Endodermal cell (in vitro differentiated cells): ENCODE measurements at regions not wholly inside any gene's neighbourhood (a gene's known extent, or its start where the extent isn't known, plus 50 kb on each side); places are given as distances from the start of the nearest gene placed in this dataset.

Source experiments
- DNase-seq: peaks from one replicate; pipeline ENCODE4 v3.0.0-alpha.2; 2017
- H3K27ac ChIP-seq: 2 replicates; pipeline ENCODE4 v1.5.1; 2013; ENCODE audit warnings: mild to moderate bottlenecking, low read depth, low read length, moderate library complexity
- H3K27me3 ChIP-seq: 2 replicates; pipeline ENCODE4 v1.6.1; 2013; ENCODE audit warnings: mild to moderate bottlenecking, low read length, moderate library complexity; ENCODE audit not compliant: insufficient read depth, control insufficient read depth, poor library complexity, severe bottlenecking
- H3K36me3 ChIP-seq: 2 replicates; pipeline ENCODE4 v1.7.0; 2013; ENCODE audit warnings: mild to moderate bottlenecking, low read length, moderate library complexity; ENCODE audit not compliant: control insufficient read depth, insufficient read depth
- H3K4me1 ChIP-seq: one replicate; pipeline ENCODE4 v1.7.0; 2013; ENCODE audit warnings: low read length; ENCODE audit not compliant: control insufficient read depth, insufficient read depth
- H3K4me3 ChIP-seq: 2 replicates; pipeline ENCODE4 v1.5.1; 2013; ENCODE audit warnings: mild to moderate bottlenecking, low read length, moderate library complexity
- H3K9ac ChIP-seq: 2 replicates; pipeline ENCODE4 v1.6.1; 2013; ENCODE audit warnings: mild to moderate bottlenecking, low read length, moderate library complexity; ENCODE audit not compliant: poor library complexity, severe bottlenecking; ENCODE audit errors: extremely low read depth
- H3K9me3 ChIP-seq: 2 replicates; pipeline ENCODE4 v1.6.1; 2013; ENCODE audit warnings: mild to moderate bottlenecking, low read length, moderate library complexity; ENCODE audit not compliant: control insufficient read depth
- H3K27ac Mint-ChIP-seq: 2 replicates; pipeline ENCODE4 v1.8.0; 2020; ENCODE audit warnings: mixed read lengths
- H3K27me3 Mint-ChIP-seq: 2 replicates; pipeline ENCODE4 v1.8.0; 2021; ENCODE audit warnings: mild to moderate bottlenecking, mixed read lengths; ENCODE audit not compliant: insufficient read depth
- H3K36me3 Mint-ChIP-seq: 2 replicates; pipeline ENCODE4 v1.8.0; 2020; ENCODE audit warnings: low read depth, mixed read lengths
- H3K4me1 Mint-ChIP-seq: 2 replicates; pipeline ENCODE4 v1.8.0; 2020; ENCODE audit warnings: mixed read lengths
- H3K4me3 Mint-ChIP-seq: 2 replicates; pipeline ENCODE4 v1.8.0; 2020; ENCODE audit warnings: mild to moderate bottlenecking, moderate library complexity, mixed read lengths
- H3K9me3 Mint-ChIP-seq: 2 replicates; pipeline ENCODE4 v1.8.0; 2020; ENCODE audit warnings: mild to moderate bottlenecking, mixed read lengths
- CTCF ChIP-seq: fragments of 200-600 bp; sonication (generic); conservative IDR thresholded peaks from 2 replicates; pipeline ENCODE4 v1.5.0; 2021; ENCODE audit warnings: antibody characterized with exemption, mild to moderate bottlenecking
- WGBS, 2 experiments: methylation state at CpG; one replicate each; pipeline versions ENCODE4 v1.1.5 to v1.1.7; 2013; ENCODE audit warnings: missing lambda C conversion rate in 2 of 2, mixed read lengths in 1 of 2; ENCODE audit not compliant: insufficient coverage in 1 of 2, insufficient read length in 1 of 2; 5-methylcytosine and 5-hydroxymethylcytosine counted together

DNA sequence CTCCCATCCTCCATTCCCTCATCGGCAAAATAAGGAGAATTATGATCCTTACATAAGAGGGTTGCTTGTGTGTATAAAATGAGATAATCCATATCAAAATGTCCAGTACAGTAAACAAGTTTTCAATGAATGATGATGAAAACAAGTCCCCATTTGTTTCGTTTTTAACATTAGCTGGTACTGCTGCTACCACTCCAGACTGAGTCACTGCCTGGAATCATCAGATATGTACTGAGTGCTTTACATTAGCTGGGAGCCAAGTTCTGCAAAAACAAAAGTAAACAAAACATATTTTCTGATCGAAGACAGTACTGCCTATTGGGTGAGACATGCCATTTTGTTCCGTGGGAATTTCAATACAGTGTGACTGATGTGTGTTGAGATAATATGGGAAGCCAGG lies 123.2 kb upstream of the IGFBP7 start:
- no peak overlapping the region for H3K27ac Mint-ChIP-seq
- no peaks in the 10 kb centered on the region for H3K27me3 Mint-ChIP-seq
- H3K4me1 ChIP-seq, result no peaks in the 10 kb centered on the region
- DNase-seq, result no peak
- H3K36me3 ChIP-seq, result no peaks in the 10 kb centered on the region
- H3K27ac ChIP-seq, result no peak overlapping the region
- no peak overlapping the region for H3K4me3 Mint-ChIP-seq
- 89 to 91% methylated on average over 3 of the region's 4 CpGs for WGBS, 2 experiments
- no peaks in the 10 kb centered on the region for H3K27me3 ChIP-seq
- TF ChIP-seq CTCF, result no peak
- H3K4me3 ChIP-seq, result no peak overlapping the region
- no peaks in the 10 kb centered on the region for H3K9me3 ChIP-seq
- H3K36me3 Mint-ChIP-seq, result no peaks in the 10 kb centered on the region
- H3K9me3 Mint-ChIP-seq, result no peaks in the 10 kb centered on the region
- no peak overlapping the region for H3K9ac ChIP-seq
- peaks cover 11% of the 10 kb centered on the region for H3K4me1 Mint-ChIP-seq

DNA sequence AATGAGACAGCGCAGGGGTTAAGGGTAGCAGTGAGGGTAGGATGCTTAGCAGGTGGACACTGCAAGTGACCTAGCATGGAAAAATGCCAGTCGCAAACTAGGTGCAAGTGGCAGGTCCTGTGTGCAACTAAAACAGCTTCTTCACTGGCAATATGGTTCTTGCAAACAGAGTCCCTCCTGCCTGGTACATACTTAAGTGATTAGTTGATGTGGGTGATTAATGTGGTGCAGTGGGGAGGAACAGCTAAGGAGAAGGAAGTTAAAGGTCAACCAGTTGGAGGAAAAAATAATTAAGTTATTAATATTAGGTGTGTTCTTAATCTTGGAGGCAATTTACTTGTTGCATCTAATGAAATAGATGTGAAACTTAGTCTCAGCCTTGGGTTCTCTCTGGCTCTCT lies 121.6 kb upstream of the IGFBP7 start:
- H3K36me3 ChIP-seq, result no peaks in the 10 kb centered on the region
- H3K4me3 Mint-ChIP-seq, result no peak overlapping the region
- no peaks in the 10 kb centered on the region for H3K9me3 Mint-ChIP-seq
- 93 to 100% methylated on average over 2 of the region's 2 CpGs for WGBS, 2 experiments
- no peak overlapping the region for H3K27ac ChIP-seq
- no peak overlapping the region for H3K9ac ChIP-seq
- DNase-seq, result no peak
- no peak overlapping the region for H3K27ac Mint-ChIP-seq
- H3K4me1 ChIP-seq, result no peaks in the 10 kb centered on the region
- no peak for TF ChIP-seq CTCF
- no peaks in the 10 kb centered on the region for H3K36me3 Mint-ChIP-seq
- H3K4me3 ChIP-seq, result no peak overlapping the region
- H3K27me3 Mint-ChIP-seq, result no peaks in the 10 kb centered on the region
- H3K27me3 ChIP-seq, result no peaks in the 10 kb centered on the region
- H3K9me3 ChIP-seq, result no peaks in the 10 kb centered on the region
- H3K4me1 Mint-ChIP-seq, result peaks cover 11% of the 10 kb centered on the region

GRCh38 chr4:57220734-57221133 lies 110.5 kb upstream of the IGFBP7 start:
- Mint-ChIP-seq H3K27ac (no peak overlapping the region), H3K4me1 (no peaks in the 10 kb centered on the region), H3K27me3 (no peaks in the 10 kb centered on the region), H3K4me3 (no peak overlapping the region), H3K9me3 (peaks cover 6% of the 10 kb centered on the region), H3K36me3 (no peaks in the 10 kb centered on the region)
- 60 to 93% methylated on average over 1 to 2 of the region's 2 CpGs for WGBS, 2 experiments
- no peak for DNase-seq
- H3K27ac ChIP-seq, result no peak overlapping the region
- TF ChIP-seq CTCF, result no peak
- H3K27me3 ChIP-seq, result no peaks in the 10 kb centered on the region
- H3K4me1 ChIP-seq, result no peaks in the 10 kb centered on the region
- no peak overlapping the region for H3K4me3 ChIP-seq
- peaks cover 10% of the 10 kb centered on the region for H3K9me3 ChIP-seq
- H3K36me3 ChIP-seq, result no peaks in the 10 kb centered on the region
- no peak overlapping the region for H3K9ac ChIP-seq
